NK-92 (cell line): ENCODE measurements at regions not wholly inside any gene's neighbourhood (a gene's known extent, or its start where the extent isn't known, plus 50 kb on each side); places are given as distances from the start of the nearest gene placed in this dataset.
"Not testable (repeated sequence)": the region's sequence is repeated elsewhere in the genome, so short reads cannot be mapped to it uniquely, and the experiment has no call there.

Experiments used
- DNase-seq: peaks from one replicate; lab custom pipeline; 2025; ENCODE audit not compliant: unreplicated experiment; lab: John Stamatoyannopoulos, UW

DNA sequence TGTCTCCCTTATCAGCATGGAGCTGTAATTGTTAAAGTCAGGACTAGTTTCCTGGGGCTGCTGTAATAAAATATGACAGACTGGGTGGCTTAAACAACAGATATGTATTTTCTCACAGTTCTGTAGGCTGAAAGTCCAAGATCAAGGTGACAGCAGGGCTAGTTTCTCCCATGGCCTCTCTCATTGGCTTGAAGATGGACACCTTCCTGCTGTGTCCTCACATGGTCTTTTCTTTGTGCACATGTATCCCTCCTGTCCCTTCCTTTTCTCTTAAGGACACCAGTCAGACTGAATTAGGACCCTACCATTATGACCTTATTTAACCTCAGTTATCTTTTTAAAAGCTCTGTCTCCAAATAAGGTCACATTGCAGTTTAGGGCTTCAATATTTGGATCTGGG is 700.5 kb upstream of the MEF2C start:
- no peak for DNase-seq

DNA sequence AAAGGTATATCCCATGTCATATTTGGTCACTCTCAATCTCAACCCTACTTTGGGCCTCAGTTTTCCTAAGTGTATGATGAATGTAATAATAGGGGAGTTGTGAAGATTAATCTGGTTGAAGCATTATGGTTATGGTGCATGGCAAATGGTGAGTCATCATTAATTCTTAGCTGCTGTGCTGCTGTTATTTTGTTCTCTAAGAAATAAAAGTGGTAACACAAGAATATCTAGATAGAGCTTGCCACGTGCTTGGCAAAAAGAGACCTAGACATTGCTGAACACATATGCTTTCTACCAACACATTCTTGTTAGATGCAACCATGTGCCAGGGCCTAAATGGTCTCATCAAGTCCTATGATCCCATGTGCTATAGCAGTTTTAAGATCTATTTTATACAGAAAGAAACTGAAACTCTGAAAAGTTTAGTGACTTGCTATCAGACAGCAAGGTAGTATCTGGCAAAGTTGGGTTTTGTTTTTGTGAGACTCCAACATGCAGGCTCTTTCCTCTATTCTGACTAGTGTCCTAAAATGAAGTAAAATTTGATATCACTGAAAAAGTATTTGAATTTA is 699.9 kb upstream of the MEF2C start:
- DNase-seq, result no peak

DNA sequence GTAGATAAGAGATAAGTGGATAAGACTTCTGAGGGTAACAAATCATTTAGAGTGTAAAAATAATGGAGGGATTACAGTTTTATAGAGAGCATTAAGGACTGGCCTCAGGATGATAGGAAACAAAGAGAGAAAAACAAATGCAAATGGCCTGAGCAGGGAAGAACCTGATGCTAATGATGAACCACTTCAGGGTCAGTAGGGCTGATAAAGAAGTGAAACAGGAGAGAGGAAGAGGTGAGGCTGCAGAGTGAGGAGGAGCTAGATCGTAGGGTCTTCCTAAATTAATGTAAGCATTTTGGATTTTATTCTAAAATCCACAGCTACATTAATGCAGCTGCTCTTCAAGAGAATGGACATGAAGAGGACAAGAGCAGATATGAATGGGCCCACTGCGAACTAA is 698.0 kb upstream of the MEF2C start:
- no peak for DNase-seq

DNA sequence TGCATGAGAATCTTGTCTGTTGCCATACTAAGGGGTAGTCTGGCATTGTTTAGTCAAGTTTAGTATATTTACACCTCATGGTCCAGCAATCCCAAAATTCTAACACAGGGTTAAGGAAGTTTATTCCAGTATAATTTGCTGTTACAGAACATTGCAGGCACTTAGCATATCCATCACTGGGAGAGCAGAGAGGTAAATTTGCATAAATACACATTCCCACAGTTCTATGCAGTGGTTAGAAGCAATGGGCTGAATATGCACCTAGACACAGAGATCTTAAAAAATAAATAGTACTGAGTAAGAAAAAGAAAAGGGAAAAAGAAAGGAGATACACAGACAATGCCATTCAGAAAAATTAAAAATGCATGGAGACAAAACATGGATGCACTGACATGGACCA is 692.3 kb upstream of the MEF2C start:
- DNase-seq, result no peak

DNA sequence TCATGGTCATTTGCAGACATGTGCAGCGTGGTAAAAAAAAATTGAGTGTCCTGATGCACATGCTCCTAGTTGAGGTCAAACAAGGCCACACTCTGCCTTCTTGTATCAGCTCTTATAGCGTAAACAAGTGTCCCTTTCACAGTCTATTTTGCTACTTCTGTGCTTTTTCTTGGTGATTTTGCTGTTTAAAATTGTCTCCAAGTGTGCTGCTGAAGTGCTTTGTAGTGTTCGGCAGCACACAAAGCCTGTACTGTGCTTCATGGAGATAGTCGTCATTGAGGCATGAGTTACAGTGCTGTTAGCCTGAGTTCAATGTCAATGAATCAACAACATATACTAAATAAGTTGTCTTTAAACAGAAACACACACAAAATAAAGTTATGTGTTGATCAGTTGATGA is 690.4 kb upstream of the MEF2C start:
- DNase-seq, result no peak

DNA sequence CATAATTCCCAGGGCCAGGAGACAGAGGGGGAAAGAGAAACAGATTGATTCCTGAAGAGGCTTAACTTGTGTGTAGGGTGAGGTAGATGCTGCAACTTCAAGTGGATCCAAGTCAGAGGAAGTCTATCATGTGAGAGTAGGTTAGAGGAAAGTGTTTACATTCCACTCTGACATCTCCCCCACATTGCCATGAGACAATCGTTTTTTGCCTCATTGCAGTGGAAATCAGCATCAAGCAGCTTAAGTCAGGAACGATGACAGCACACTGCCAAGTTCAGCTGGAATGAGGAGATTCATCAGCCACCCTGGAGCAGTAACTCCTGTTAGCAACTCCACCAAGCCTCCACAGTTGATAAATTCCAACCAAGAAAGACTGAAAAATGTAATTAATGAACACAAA is 689.7 kb upstream of the MEF2C start:
- no peak for DNase-seq

DNA sequence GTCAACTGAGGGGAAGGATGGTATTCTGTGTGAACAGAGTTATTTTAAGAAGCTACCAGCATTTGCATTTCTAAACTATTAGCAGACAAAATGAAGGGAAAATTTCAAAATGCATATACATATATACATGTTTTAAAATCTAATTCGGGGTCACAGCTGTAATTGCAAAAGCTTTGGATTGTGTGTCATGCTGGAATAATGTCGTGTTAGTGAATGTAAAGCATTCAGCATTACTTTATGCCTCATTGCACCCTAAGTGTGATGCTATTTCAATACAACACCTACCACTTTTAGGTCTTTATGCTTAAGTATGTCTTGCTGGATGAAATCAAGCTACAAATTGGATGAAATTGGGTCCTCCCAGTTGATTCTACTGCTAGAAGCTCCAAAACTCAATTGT is 687.6 kb upstream of the MEF2C start:
- DNase-seq, result no peak

DNA sequence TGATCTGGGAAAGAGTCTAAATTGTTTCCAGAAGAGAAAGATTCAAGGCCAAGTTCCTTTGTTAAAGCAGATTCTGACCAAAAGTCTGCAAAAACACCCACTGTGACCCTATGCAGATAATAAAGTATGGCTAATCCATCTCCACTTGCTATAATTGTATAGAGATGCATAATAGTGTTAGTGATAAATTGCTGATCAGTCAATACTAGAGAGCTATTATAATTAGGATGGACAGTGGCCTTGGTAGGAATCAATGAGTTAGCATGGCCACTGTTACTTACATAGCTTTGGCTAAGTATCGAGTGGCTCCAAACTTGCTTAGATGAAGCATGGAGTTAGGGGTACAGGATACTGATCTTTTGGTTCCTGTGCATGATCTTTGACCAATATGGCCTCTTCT is 683.4 kb upstream of the MEF2C start:
- DNase-seq, result no peak

DNA sequence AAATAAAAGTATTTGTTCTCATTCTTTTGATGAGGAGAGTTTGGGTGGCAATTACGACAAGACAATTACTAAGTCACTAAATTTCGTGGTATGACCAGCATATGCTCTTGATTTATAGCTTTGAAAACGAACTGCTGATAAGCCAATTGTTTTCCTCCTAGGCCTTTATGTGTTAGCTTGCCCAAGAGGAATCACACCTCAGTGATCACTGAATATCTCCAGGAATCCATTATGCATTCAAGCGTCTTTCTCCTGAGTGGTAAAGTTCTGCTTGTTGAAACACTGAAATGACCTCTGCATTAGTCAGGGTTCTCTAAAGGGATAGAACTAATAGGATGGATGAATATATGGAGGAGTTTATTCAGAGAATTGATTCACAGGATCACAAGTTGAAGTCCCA is 677.7 kb upstream of the MEF2C start:
- DNase-seq, result no peak

DNA sequence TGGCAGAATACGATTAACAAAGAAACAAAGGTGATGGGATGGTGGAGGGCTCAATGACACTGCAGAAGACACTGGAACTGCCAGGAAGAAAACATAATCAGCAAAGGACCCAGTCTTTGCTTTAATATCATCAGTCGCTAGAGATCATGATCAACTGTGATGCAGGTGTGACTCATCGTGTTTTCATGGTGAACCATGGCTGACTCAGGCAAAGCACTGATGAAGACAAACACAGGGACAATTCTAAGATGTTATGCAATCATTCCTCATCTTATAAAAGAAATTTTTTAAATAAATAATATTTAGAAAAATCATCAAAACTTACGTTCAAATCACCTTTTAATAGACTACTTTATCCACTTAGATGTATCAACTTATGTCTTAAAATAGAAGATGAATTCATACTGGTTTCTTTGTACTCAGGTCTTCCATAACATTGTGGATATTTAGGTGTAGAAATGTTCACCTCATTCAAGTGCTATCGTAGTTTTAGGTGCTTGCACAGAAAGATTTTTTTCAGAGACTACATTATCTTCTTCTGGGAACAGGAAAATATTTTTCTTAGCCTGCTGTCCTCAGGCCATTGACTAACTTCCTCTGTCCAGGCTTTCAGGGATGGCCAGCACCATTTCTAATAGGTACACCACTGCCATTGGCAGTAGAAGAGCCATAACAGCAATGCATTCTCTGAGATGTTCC is 673.4 kb upstream of the MEF2C start:
- no peak for DNase-seq

DNA sequence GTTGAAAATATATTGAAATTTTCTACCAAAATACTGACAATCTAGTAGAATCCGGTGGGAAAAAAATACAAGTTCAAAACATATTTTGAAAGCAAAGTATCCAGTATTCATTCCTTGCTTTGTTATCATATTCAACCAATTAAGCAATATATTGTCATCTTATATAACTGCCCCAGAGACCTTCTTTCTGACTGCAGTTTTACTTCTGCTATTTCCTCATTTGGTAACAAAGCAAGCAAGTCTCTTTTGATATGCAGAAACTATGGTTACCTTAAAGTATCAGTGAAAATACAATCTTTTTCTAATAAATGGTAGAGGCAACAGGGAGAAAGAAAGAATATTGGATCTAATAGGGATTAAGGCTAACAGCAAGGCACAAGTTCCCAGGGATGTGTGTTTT is 663.7 kb upstream of the MEF2C start:
- no peak for DNase-seq

DNA sequence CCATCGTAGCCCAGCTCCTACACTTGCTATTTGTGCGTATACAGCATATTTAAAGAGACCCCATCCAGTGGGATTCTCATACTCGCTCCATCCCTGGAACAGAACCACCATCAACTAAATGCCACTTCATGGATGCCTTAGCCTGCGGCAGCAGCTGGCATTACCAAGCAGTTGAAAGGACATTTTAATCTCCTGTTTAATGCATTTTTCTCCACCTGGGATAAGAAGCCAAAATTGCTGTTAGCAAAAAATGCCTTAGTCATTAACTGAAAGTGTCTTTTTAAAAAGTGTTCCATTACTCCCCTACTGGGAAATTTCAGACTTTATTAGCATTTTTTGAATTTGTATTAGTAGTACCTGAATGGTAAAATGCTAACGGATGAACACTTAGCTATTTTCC is 662.6 kb upstream of the MEF2C start:
- DNase-seq, result no peak

DNA sequence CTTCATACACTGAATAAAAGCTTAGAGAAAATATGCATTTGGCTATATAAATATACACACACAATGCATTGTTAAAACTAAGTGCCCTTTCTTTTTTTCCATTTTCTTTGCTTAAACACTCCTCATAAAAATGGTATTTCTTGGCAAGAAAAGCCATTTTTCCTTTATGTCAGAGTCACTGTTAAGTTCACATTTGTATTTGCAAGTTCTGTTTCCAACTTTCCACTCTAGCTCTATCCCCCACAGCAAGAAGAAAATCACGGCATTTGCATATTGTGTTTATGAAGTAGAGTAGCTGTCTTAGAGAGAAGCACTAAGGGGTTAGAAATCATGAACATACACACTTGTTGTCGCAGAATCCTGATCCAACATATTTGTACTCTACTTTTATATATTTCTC is 662.1 kb upstream of the MEF2C start:
- DNase-seq, result no peak

DNA sequence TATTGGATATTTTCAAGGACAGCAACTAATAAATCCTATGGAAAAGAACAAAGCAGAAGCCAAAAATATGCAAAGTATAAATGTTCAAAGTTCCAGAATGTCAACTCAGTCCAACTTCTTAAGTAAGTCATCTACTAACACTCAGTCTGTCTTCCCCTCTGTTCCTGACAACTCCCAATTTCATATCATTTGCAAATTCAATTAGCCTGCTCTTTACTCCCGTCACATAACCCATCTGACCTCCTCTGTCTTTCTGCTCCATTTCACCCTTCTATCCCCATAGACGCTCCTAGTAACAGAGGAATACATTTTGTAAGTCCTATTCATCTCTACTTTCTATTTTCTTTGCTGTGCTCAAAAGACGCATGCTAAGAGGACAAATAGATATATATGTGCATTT is 659.8 kb upstream of the MEF2C start:
- no peak for DNase-seq

DNA sequence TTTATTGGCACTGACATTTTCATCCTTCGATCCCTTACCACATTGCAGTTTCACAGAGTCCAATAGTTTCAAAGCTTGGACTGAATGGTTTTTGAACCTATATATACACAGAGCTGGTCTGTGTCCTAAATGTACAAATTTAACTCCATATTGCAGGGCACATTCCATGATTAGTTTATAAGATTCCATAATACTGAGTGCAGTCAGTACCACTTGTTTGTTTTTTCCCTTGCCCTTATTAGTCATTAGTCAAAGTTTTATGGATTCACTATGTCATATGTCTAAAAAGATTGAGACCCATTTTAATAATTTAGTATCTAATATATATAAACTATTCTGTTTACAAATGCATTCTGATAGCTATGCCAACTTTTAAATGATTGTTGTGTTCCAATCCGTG is 654.8 kb upstream of the MEF2C start:
- DNase-seq, result no peak

DNA sequence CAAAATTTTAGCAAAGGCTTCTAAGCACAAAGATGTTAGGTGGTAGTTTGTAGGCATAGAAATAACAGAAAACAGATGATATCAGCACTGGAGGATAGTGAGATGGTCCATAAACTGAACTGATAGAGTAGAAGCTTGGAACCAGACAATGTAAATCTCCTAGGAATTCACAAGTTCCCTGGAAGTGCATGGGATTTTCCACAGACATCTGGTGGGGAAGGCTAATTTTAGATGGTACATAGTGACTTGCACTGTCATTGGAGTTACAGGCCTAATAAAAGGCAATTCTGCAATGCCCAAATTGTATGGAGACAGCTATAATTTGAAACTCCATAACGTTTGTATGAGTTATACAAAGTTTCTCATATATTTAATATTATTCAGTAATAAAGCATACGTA is 653.0 kb upstream of the MEF2C start:
- DNase-seq, result no peak

DNA sequence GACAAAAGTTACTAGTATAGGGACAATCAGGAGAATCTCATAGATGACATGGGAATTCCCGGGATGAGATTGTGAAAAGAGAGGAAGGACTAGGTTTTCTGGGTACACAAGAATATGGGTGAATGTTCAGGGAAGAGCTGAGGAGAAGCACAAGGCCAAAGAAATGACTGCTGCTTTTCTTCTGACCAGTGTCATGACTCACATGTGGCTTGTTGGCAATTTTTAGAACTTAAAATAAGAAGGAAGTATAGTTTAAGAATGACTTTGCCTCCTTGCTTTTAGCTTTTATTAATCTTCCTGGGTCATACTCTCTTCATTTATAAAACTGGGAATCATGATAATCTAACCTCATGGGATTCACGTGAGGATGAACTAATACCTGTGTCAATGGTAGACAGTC is 652.4 kb upstream of the MEF2C start:
- no peak for DNase-seq

DNA sequence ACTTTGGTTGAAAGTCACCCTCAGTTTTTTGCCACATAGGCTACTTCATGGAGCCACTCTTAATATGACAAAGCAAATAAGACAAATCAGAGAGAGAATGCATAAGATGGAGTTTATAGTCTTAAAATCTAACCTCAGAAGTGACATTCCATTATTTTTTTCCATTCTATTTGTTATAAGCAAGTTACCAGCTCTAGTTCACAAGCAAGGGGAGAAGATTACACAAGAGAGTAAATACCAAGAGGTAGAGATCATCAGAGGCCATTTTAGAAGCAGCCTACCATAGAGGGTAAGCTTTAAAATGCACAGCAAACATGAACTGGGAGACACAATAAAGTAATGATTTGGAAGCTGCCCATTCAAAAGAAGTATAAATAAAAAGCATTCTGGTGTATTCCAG is 651.3 kb upstream of the MEF2C start:
- no peak for DNase-seq

DNA sequence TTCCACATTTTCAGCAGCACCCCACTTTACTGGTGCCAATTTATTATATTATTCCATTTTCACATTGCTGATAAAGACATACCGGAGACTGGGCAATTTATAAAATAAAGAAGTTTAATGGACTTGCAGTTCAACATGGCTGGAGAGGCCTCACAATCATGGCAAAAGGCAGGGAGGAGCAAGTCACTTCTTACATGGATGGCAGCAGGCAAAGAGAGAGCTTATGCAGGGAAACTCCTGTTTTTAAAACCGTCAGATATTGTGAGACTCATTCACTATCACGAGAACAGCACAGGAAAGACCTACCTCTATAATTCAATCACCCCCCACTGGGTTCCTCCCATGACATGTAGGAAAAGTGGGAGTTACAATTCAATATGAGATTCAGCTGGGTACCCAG is 641.8 kb upstream of the MEF2C start:
- DNase-seq, result no peak

DNA sequence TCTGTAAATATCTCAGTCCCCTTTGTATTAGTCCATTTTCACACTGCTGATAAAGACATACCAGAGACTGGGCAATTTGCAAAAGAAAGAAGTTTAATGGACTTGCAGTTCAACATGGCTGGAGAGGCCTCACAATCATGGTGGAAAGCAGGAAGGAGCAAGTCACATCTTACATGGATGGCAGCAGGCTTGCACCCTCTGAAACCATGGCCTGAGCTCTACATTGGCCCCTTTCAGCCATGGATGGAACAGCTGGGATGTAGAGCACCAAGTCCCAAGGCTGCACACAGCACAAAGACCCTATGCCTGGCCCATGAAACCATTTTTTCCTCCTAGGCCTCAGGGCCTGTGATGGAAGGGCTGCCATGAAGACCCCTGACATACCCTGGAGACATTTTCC is 640.9 kb upstream of the MEF2C start:
- not testable (repeated sequence) for DNase-seq

DNA sequence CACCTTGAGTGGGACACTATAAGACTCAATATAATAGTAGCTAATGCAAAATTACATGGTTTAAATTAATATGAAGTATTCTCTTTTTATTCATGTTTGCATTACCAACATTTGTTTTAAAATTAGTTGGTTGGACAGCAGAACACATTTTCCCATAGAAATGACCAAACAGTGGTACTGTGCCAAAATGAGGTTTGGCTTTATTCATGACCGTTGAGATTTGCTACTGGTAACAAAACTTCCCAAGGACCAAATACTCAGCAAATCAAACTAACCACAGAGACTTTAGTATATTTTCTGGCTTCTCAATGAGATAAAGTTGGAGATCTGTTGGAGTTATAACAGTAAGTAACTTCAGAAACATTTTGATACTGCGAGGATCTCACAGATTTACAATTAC is 637.8 kb upstream of the MEF2C start:
- no peak for DNase-seq

DNA sequence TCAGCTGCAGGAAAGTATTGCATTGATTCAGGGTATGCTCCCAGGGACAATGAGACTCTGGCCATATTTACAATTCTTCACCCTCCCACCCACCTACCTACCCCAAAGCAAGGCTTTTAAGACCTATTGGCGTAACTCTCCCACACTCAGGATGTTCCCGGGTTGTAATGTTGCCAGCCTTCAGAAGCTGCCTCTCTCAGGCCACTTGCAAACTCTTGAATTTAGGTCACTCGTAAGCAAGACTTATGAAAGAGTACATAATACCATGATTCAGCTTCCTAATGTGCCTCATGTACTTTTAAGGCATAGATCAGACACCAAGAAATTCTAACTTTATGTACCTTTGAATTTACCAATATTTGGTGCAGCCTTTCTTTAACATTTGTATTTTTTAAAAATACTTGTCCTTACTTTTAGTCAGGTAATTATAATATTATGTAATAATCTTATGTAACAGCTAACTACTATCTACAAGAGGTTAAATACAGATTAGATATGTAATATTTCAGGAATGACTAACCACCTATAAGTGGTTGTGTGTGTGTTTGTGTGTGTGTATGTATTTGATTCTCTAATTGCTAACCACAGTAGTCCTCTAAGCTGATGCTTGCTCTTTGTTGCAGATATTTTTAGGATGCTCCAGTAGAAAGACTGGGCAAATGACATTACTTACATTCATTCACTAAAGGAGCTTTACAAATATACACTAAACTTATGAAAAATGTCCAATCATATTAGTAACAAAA is 630.5 kb upstream of the MEF2C start:
- DNase-seq, result no peak

DNA sequence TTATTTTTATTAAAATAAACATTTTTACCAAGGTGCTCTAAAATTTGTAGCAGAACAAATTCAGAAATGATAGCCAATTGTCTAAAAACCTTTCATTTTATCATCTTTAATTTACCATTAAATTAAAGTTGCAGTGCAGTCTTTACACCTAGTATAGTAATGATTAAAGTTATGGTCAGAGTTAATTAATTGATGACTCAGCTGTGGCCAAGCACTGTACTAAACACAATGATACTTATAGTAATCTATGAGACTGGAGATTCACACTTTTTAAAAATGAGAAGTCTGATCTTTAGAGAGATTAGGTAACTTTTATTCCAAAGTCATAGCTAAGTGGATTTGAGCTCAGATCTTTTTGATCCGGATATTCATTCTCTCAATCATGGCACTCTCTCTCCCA is 621.1 kb upstream of the MEF2C start:
- DNase-seq, result no peak
